ENCODE measurements at regions not wholly inside any gene's neighbourhood (a gene's known extent, or its start where the extent isn't known, plus 50 kb on each side); places are given as distances from the start of the nearest gene placed in this dataset.
"Not testable (repeated sequence)": the region's sequence is repeated elsewhere in the genome, so short reads cannot be mapped to it uniquely, and the experiment has no call there.

GRCh38 chr14:105987563-105987962 is 461.2 kb downstream of the TMEM121 start:
- Histone ChIP-seq H3K36me3 (ENCODE audit: control insufficient read depth, low read length) (no peaks in the 10 kb centered on the region), H3K9me3 (ENCODE audit: control insufficient read depth, insufficient read depth, low read length) (no peaks in the 10 kb centered on the region), H3K27me3 (ENCODE audit: control insufficient read depth, low read length) (no peaks in the 10 kb centered on the region), H3K79me2 (ENCODE audit: control insufficient read depth, low read length) (no peaks in the 10 kb centered on the region), H3K27ac (ENCODE audit: low read depth, low read length) (no peak overlapping the region), H3K4me2 (ENCODE audit: low read length) (no peak overlapping the region), H3K4me1 (ENCODE audit: control insufficient read depth, low read length) (no peaks in the 10 kb centered on the region), H4K20me1 (ENCODE audit: control insufficient read depth, insufficient read depth, low read depth, low read length) (no peaks in the 10 kb centered on the region), H3K9me2 (replicated peaks; ENCODE audit: control insufficient read depth, low read length) (no peaks in the 10 kb centered on the region), H3K4me3 (ENCODE audit: low read length) (no peak overlapping the region), H3F3A (ENCODE audit: control insufficient read depth, insufficient read depth) (no peaks in the 10 kb centered on the region)
- TF ChIP-seq CTCF (IDR thresholded peaks at IDR 0.05; ENCODE audit: low read depth, low read length, poor library complexity, severe bottlenecking) (no peak), EZH2phosphoT487 (IDR thresholded peaks at IDR 0.05; ENCODE audit: borderline replicate concordance, low read length) (no peak)

GRCh38 chr14:105989566-105990302 is 463.4 kb downstream of the TMEM121 start:
- no peaks in the 10 kb centered on the region for H3K9me2 ChIP-seq (replicated peaks; ENCODE audit: control insufficient read depth, low read length)
- H3K9me3 ChIP-seq (ENCODE audit: control insufficient read depth, insufficient read depth, low read length): no peaks in the 10 kb centered on the region
- H3K27ac ChIP-seq (ENCODE audit: low read depth, low read length): no peak overlapping the region
- H3K4me1 ChIP-seq (ENCODE audit: control insufficient read depth, low read length): no peaks in the 10 kb centered on the region
- no peaks in the 10 kb centered on the region for H4K20me1 ChIP-seq (ENCODE audit: control insufficient read depth, insufficient read depth, low read depth, low read length)
- no peaks in the 10 kb centered on the region for H3K36me3 ChIP-seq (ENCODE audit: control insufficient read depth, low read length)
- TF ChIP-seq EZH2phosphoT487 (IDR thresholded peaks at IDR 0.05; ENCODE audit: borderline replicate concordance, low read length) (no peak), CTCF (IDR thresholded peaks at IDR 0.05; ENCODE audit: low read depth, low read length, poor library complexity, severe bottlenecking) (no peak)
- no peaks in the 10 kb centered on the region for H3K27me3 ChIP-seq (ENCODE audit: control insufficient read depth, low read length)
- H3K4me3 ChIP-seq (ENCODE audit: low read length): no peak overlapping the region
- no peaks in the 10 kb centered on the region for H3F3A ChIP-seq (ENCODE audit: control insufficient read depth, insufficient read depth)
- no peak overlapping the region for H3K4me2 ChIP-seq (ENCODE audit: low read length)
- no peaks in the 10 kb centered on the region for H3K79me2 ChIP-seq (ENCODE audit: control insufficient read depth, low read length)

GRCh38 chr14:105991677-105992076 is 465.3 kb downstream of the TMEM121 start:
- not testable (repeated sequence) for H3K27me3 ChIP-seq (ENCODE audit: control insufficient read depth, low read length); H3K79me2 ChIP-seq (ENCODE audit: control insufficient read depth, low read length); H3K4me2 ChIP-seq (ENCODE audit: low read length); H3K9me3 ChIP-seq (ENCODE audit: control insufficient read depth, insufficient read depth, low read length); H3K4me1 ChIP-seq (ENCODE audit: control insufficient read depth, low read length); H3K27ac ChIP-seq (ENCODE audit: low read depth, low read length); H3K9me2 ChIP-seq (replicated peaks; ENCODE audit: control insufficient read depth, low read length); H3K36me3 ChIP-seq (ENCODE audit: control insufficient read depth, low read length); H3K4me3 ChIP-seq (ENCODE audit: low read length); H3F3A ChIP-seq (ENCODE audit: control insufficient read depth, insufficient read depth); H4K20me1 ChIP-seq (ENCODE audit: control insufficient read depth, insufficient read depth, low read depth, low read length)

- no peaks in the 10 kb centered on the region for H3K9me3 ChIP-seq (ENCODE audit: control insufficient read depth, insufficient read depth, low read length)
- TF ChIP-seq EZH2phosphoT487 (IDR thresholded peaks at IDR 0.05; ENCODE audit: borderline replicate concordance, low read length) (no peak), CTCF (IDR thresholded peaks at IDR 0.05; ENCODE audit: low read depth, low read length, poor library complexity, severe bottlenecking) (no peak)
- no peak overlapping the region for H3K27ac ChIP-seq (ENCODE audit: low read depth, low read length)
- no peak overlapping the region for H3K4me2 ChIP-seq (ENCODE audit: low read length)
- 0 out of 2 replicates have a peak, but pooled peaks cover 4% of the 10 kb centered on the region for H3K4me1 ChIP-seq (ENCODE audit: control insufficient read depth, low read length)
- H3K4me3 ChIP-seq (ENCODE audit: low read length): no peak overlapping the region
- no peaks in the 10 kb centered on the region for H4K20me1 ChIP-seq (ENCODE audit: control insufficient read depth, insufficient read depth, low read depth, low read length)
- no peaks in the 10 kb centered on the region for H3K79me2 ChIP-seq (ENCODE audit: control insufficient read depth, low read length)
- H3F3A ChIP-seq (ENCODE audit: control insufficient read depth, insufficient read depth): no peaks in the 10 kb centered on the region
- H3K36me3 ChIP-seq (ENCODE audit: control insufficient read depth, low read length): no peaks in the 10 kb centered on the region
- H3K27me3 ChIP-seq (ENCODE audit: control insufficient read depth, low read length): no peaks in the 10 kb centered on the region
- no peaks in the 10 kb centered on the region for H3K9me2 ChIP-seq (replicated peaks; ENCODE audit: control insufficient read depth, low read length)
Observed at GRCh38 chr14:105993814-105994213, 467.4 kb downstream of the TMEM121 start.

- not testable (repeated sequence) for H4K20me1 ChIP-seq (ENCODE audit: control insufficient read depth, insufficient read depth, low read depth, low read length); H3K4me2 ChIP-seq (ENCODE audit: low read length); H3K4me1 ChIP-seq (ENCODE audit: control insufficient read depth, low read length)
Observed at GRCh38 chr14:105995011-105995710, 468.8 kb downstream of the TMEM121 start.

More at GRCh38 chr14:105995011-105995710, 468.8 kb downstream of the TMEM121 start:
- not testable (repeated sequence) for H3K9me2 ChIP-seq (replicated peaks; ENCODE audit: control insufficient read depth, low read length); H3K9me3 ChIP-seq (ENCODE audit: control insufficient read depth, insufficient read depth, low read length); H3K79me2 ChIP-seq (ENCODE audit: control insufficient read depth, low read length); H3K36me3 ChIP-seq (ENCODE audit: control insufficient read depth, low read length); H3K4me3 ChIP-seq (ENCODE audit: low read length); H3F3A ChIP-seq (ENCODE audit: control insufficient read depth, insufficient read depth); H3K27ac ChIP-seq (ENCODE audit: low read depth, low read length); H3K27me3 ChIP-seq (ENCODE audit: control insufficient read depth, low read length)

Measured in DOHH2 (cell line).